Stimulated activated CD8-positive, alpha-beta memory T cell treated with anti-CD3 and anti-CD28 coated beads, Interleukin-4, amount 100 ng/mL, for 24 hours (primary cell): ENCODE measurements at regions not wholly inside any gene's neighbourhood (a gene's known extent, or its start where the extent isn't known, plus 50 kb on each side); places are given as distances from the start of the nearest gene placed in this dataset.

Experiments used
- DNase-seq: peaks from one replicate; pipeline ENCODE4 v3.0.0-alpha.2; 2020; ENCODE audit warnings: low read depth

- DNase-seq = no peak
Observed at GRCh38 chr10:42951486-42952251, 125.2 kb upstream of the RET start.

- no peak for DNase-seq
Observed at GRCh38 chr10:42952349-42952748, 124.5 kb upstream of the RET start.

- no peak for DNase-seq
Observed at GRCh38 chr10:42952931-42953683, 123.8 kb upstream of the RET start.

GRCh38 chr10:42953684-42954674 is 122.9 kb upstream of the RET start:
- no peak for DNase-seq

GRCh38 chr10:42954766-42955492 is 121.9 kb upstream of the RET start:
- no peak for DNase-seq

- no peak for DNase-seq
Observed at GRCh38 chr10:42955493-42955889, 121.4 kb upstream of the RET start.

GRCh38 chr10:42956045-42956444 is 120.8 kb upstream of the RET start:
- DNase-seq = no peak

GRCh38 chr10:42958142-42958868 is 118.6 kb upstream of the RET start:
- no peak for DNase-seq

GRCh38 chr10:42959833-42960232 is 117.0 kb upstream of the RET start:
- no peak for DNase-seq

- DNase-seq = no peak
Observed at GRCh38 chr10:42960491-42960990, 116.3 kb upstream of the RET start.

- no peak for DNase-seq
Observed at GRCh38 chr10:42960991-42961795, 115.7 kb upstream of the RET start.

GRCh38 chr10:42961796-42962109 is 115.1 kb upstream of the RET start:
- DNase-seq = no peak

GRCh38 chr10:42962110-42962901 is 114.6 kb upstream of the RET start:
- DNase-seq = no peak

GRCh38 chr10:42962902-42963231 is 114.0 kb upstream of the RET start:
- DNase-seq = no peak

- DNase-seq = no peak
Observed at GRCh38 chr10:42963312-42963711, 113.6 kb upstream of the RET start.

GRCh38 chr10:42969147-42969546 is 107.7 kb upstream of the RET start:
- no peak for DNase-seq

- no peak for DNase-seq
Observed at GRCh38 chr10:42969909-42970308, 107.0 kb upstream of the RET start.

- no peak for DNase-seq
Observed at GRCh38 chr10:42970451-42971250, 106.2 kb upstream of the RET start.

GRCh38 chr10:42971251-42971599 is 105.6 kb upstream of the RET start:
- DNase-seq = no peak
